EH (cell line): ENCODE measurements at regions not wholly inside any gene's neighbourhood (a gene's known extent, or its start where the extent isn't known, plus 50 kb on each side); places are given as distances from the start of the nearest gene placed in this dataset.
"Not testable (repeated sequence)": the region's sequence is repeated elsewhere in the genome, so short reads cannot be mapped to it uniquely, and the experiment has no call there.

Experiments used
- DNase-seq: peaks from one replicate; pipeline ENCODE4 v3.0.0-alpha.2; 2015; ENCODE audit warnings: low read depth

GRCh38 chr5:42242881-42243485 lies 180.3 kb upstream of the GHR start:
- DNase-seq = no peak

GRCh38 chr5:42252306-42252705 lies 170.9 kb upstream of the GHR start:
- no peak for DNase-seq

- DNase-seq = not testable (repeated sequence)
Observed at GRCh38 chr5:42259914-42260313, 163.3 kb upstream of the GHR start.

- no peak for DNase-seq
Observed at GRCh38 chr5:42267091-42267490, 156.1 kb upstream of the GHR start.

GRCh38 chr5:42268170-42268569 lies 155.1 kb upstream of the GHR start:
- DNase-seq = not testable (repeated sequence)

- DNase-seq = peak; percentile 46
Observed at GRCh38 chr5:42268630-42269029, 154.6 kb upstream of the GHR start.

GRCh38 chr5:42270771-42271170 lies 152.5 kb upstream of the GHR start:
- DNase-seq = no peak

- peak; percentile 0 for DNase-seq
Observed at GRCh38 chr5:42274913-42275312, 148.3 kb upstream of the GHR start.

GRCh38 chr5:42277293-42277692 lies 145.9 kb upstream of the GHR start:
- DNase-seq = no peak

GRCh38 chr5:42284584-42284983 lies 138.7 kb upstream of the GHR start:
- no peak for DNase-seq

GRCh38 chr5:42285230-42285629 lies 138.0 kb upstream of the GHR start:
- DNase-seq = no peak

- DNase-seq = no peak
Observed at GRCh38 chr5:42300496-42300895, 122.7 kb upstream of the GHR start.

- DNase-seq = no peak
Observed at GRCh38 chr5:42301349-42301748, 121.9 kb upstream of the GHR start.

GRCh38 chr5:42302186-42302585 lies 121.1 kb upstream of the GHR start:
- no peak for DNase-seq

- DNase-seq = no peak
Observed at GRCh38 chr5:42306287-42306686, 117.0 kb upstream of the GHR start.

GRCh38 chr5:42309865-42310264 lies 113.4 kb upstream of the GHR start:
- DNase-seq = no peak

- no peak for DNase-seq
Observed at GRCh38 chr5:42315214-42315613, 108.0 kb upstream of the GHR start.

- DNase-seq = no peak
Observed at GRCh38 chr5:42317575-42317974, 105.7 kb upstream of the GHR start.

GRCh38 chr5:42319546-42319945 lies 103.7 kb upstream of the GHR start:
- DNase-seq = not testable (repeated sequence)

- DNase-seq = no peak
Observed at GRCh38 chr5:42321785-42322184, 101.5 kb upstream of the GHR start.

GRCh38 chr5:42337143-42337542 lies 86.1 kb upstream of the GHR start:
- no peak for DNase-seq

GRCh38 chr5:42337607-42338006 lies 85.6 kb upstream of the GHR start:
- DNase-seq = no peak

- DNase-seq = no peak
Observed at GRCh38 chr5:42338136-42338535, 85.1 kb upstream of the GHR start.

- DNase-seq = no peak
Observed at GRCh38 chr5:42349163-42349562, 74.1 kb upstream of the GHR start.

- DNase-seq = no peak
Observed at GRCh38 chr5:42351956-42352355, 71.3 kb upstream of the GHR start.
